Colonic mucosa (tissue), 4 donors: ENCODE measurements at regions not wholly inside any gene's neighbourhood (a gene's known extent, or its start where the extent isn't known, plus 50 kb on each side); places are given as distances from the start of the nearest gene placed in this dataset.

Experiments used
- DNase-seq: peaks from one replicate; pipeline ENCODE4 v3.0.0-alpha.2; 2020
- H3K27ac ChIP-seq: fragments of 200-600 bp; one replicate; pipeline ENCODE4 v1.8.0; 2021
- H3K27me3 ChIP-seq: fragments of 200-600 bp; one replicate; pipeline ENCODE4 v1.8.0; 2021
- H3K36me3 ChIP-seq: fragments of 200-600 bp; one replicate; pipeline ENCODE4 v1.8.0; 2021
- H3K4me1 ChIP-seq: fragments of 200-600 bp; one replicate; pipeline ENCODE4 v1.8.0; 2021; ENCODE audit warnings: mild to moderate bottlenecking
- H3K4me3 ChIP-seq: fragments of 200-600 bp; one replicate; pipeline ENCODE4 v1.8.0; 2021
- H3K9ac ChIP-seq, 2 donors: one replicate each; pipeline ENCODE4 v1.7.0; 2013; ENCODE audit warnings: control low read depth in 2 of 2, low read depth in 2 of 2, low read length in 2 of 2
- H3K9me3 ChIP-seq: fragments of 200-600 bp; one replicate; pipeline ENCODE4 v1.8.0; 2021
- CTCF ChIP-seq: fragments of 200-600 bp; IDR thresholded peaks from one replicate; pipeline ENCODE4 v1.8.0; 2022; ENCODE audit warnings: antibody characterized with exemption, mild to moderate bottlenecking
- intact Hi-C: fragments of 100-400 bp; cut with DNase I; formaldehyde crosslinking; loops from one replicate; pipeline ENCODE4 v1.14.1; 2022
- donor health status: healthy.
- donor health status: DM: no; HTN: no; CAD: no.
- donor health status: DM: no; HTN: no; CAD: no.

GRCh38 chrX:139044680-139045079 is 333.2 kb upstream of the FGF13 start:
- Histone ChIP-seq H3K4me3 (no peak overlapping the region), H3K9ac (no peak overlapping the region), H3K4me1 (no peaks in the 10 kb centered on the region), H3K36me3 (no peaks in the 10 kb centered on the region), H3K27me3 (no peaks in the 10 kb centered on the region), H3K9me3 (no peaks in the 10 kb centered on the region), H3K27ac (no peak overlapping the region)
- TF ChIP-seq CTCF, result no peak
- intact Hi-C loops, result no loop called here
- DNase-seq, result no peak

GRCh38 chrX:139039041-139039440 is 327.5 kb upstream of the FGF13 start:
- DNase-seq, result no peak
- H3K27me3 ChIP-seq, result no peaks in the 10 kb centered on the region
- intact Hi-C loops, result no loop called here
- H3K4me1 ChIP-seq, result no peaks in the 10 kb centered on the region
- H3K27ac ChIP-seq, result no peak overlapping the region
- TF ChIP-seq CTCF, result no peak
- no peak overlapping the region for H3K9ac ChIP-seq
- no peaks in the 10 kb centered on the region for H3K9me3 ChIP-seq
- no peaks in the 10 kb centered on the region for H3K36me3 ChIP-seq
- no peak overlapping the region for H3K4me3 ChIP-seq

- Histone ChIP-seq H3K27me3 (no peaks in the 10 kb centered on the region), H3K36me3 (no peaks in the 10 kb centered on the region), H3K27ac (no peak overlapping the region), H3K9me3 (no peaks in the 10 kb centered on the region), H3K4me3 (no peak overlapping the region), H3K9ac (no peak overlapping the region), H3K4me1 (no peaks in the 10 kb centered on the region)
- intact Hi-C loops, result no loop called here
- no peak for TF ChIP-seq CTCF
- no peak for DNase-seq
Observed at GRCh38 chrX:139026811-139027210, 315.3 kb upstream of the FGF13 start.

- H3K9ac ChIP-seq, result no peak overlapping the region
- TF ChIP-seq CTCF, result no peak
- H3K27ac ChIP-seq, result no peak overlapping the region
- intact Hi-C loops, result no loop called here
- no peaks in the 10 kb centered on the region for H3K27me3 ChIP-seq
- DNase-seq, result no peak
- H3K9me3 ChIP-seq, result no peaks in the 10 kb centered on the region
- H3K4me3 ChIP-seq, result no peak overlapping the region
- H3K4me1 ChIP-seq, result no peaks in the 10 kb centered on the region
- H3K36me3 ChIP-seq, result no peaks in the 10 kb centered on the region
Observed at GRCh38 chrX:139026406-139026805, 314.9 kb upstream of the FGF13 start.

- no peaks in the 10 kb centered on the region for H3K27me3 ChIP-seq
- DNase-seq, result no peak
- no peaks in the 10 kb centered on the region for H3K4me1 ChIP-seq
- no peak for TF ChIP-seq CTCF
- no peak overlapping the region for H3K9ac ChIP-seq
- H3K9me3 ChIP-seq, result no peaks in the 10 kb centered on the region
- H3K27ac ChIP-seq, result no peak overlapping the region
- intact Hi-C loops, result no loop called here
- H3K4me3 ChIP-seq, result no peak overlapping the region
- no peaks in the 10 kb centered on the region for H3K36me3 ChIP-seq
Observed at GRCh38 chrX:139025816-139026215, 314.3 kb upstream of the FGF13 start.

- no peaks in the 10 kb centered on the region for H3K27me3 ChIP-seq
- no peaks in the 10 kb centered on the region for H3K4me1 ChIP-seq
- no peak overlapping the region for H3K9ac ChIP-seq
- no peak for TF ChIP-seq CTCF
- H3K4me3 ChIP-seq, result no peak overlapping the region
- DNase-seq, result no peak
- no peaks in the 10 kb centered on the region for H3K36me3 ChIP-seq
- no peaks in the 10 kb centered on the region for H3K9me3 ChIP-seq
- H3K27ac ChIP-seq, result no peak overlapping the region
- intact Hi-C loops, result no loop called here
Observed at GRCh38 chrX:139023531-139023930, 312.0 kb upstream of the FGF13 start.
